K562 (cell line): ENCODE measurements at regions not wholly inside any gene's neighbourhood (a gene's known extent, or its start where the extent isn't known, plus 50 kb on each side); places are given as distances from the start of the nearest gene placed in this dataset.
A peak's percentile ranks its signal among the peaks of the same experiment; 100 is the strongest.

Experiments used
- ATF3 ChIP-seq, 2 experiments: fragments of 450-650 bp in 1 of 2; sonication (generic) in 1 of 2; formaldehyde crosslinking in 1 of 2; IDR thresholded peaks in 1 of 2; conservative IDR thresholded peaks in 1 of 2; 2 replicates each; pipeline versions ENCODE4 v1.6.1 to v1.8.1; 2016 to 2023; ENCODE audit warnings: mild to moderate bottlenecking in 2 of 2, moderate library complexity in 2 of 2, inconsistent platforms in 1 of 2, missing genetic modification reagents in 1 of 2
- BACH1 ChIP-seq: fragments of 200-800 bp; sonication (Bioruptor generic); IDR thresholded peaks from 2 replicates; pipeline ENCODE4 v1.6.1; 2016; ENCODE audit warnings: missing genetic modification characterization, missing compliant biosample characterization
- BRCA1 ChIP-seq, 2 experiments: fragments of 450-650 bp in 1 of 2; sonication (generic) in 1 of 2; formaldehyde crosslinking in 1 of 2; IDR thresholded peaks; 2 replicates each; pipeline versions ENCODE4 v1.5.0 to v1.6.1; 2017 to 2020; ENCODE audit warnings: mild to moderate bottlenecking in 1 of 2, missing genetic modification reagents in 1 of 2
- DEAF1 ChIP-seq: fragments of 450-650 bp; formaldehyde crosslinking; IDR thresholded peaks from 2 replicates; pipeline ENCODE4 v1.4.0; 2020; ENCODE audit warnings: mild to moderate bottlenecking, moderate library complexity
- DMBX1 ChIP-seq: fragments of 250-450 bp; sonication (Bioruptor Pico); IDR thresholded peaks from 2 replicates; pipeline ENCODE4 v1.8.0; 2022; ENCODE audit warnings: inconsistent platforms, mild to moderate bottlenecking, moderate library complexity, borderline replicate concordance
- EHMT2 ChIP-seq: fragments of 450-650 bp; IDR thresholded peaks from 2 replicates; pipeline ENCODE4 v1.6.1; 2018; ENCODE audit warnings: antibody characterized with exemption
- EP300 ChIP-seq: IDR thresholded peaks from 2 replicates; pipeline ENCODE4 v1.6.1; 2012; ENCODE audit warnings: low read length, improper control_type of control experiment
- HMBOX1 ChIP-seq: sonication (generic); IDR thresholded peaks from 2 replicates; pipeline ENCODE4 v1.6.1; 2016
- MAFG ChIP-seq: fragments of 450-650 bp; conservative IDR thresholded peaks from 2 replicates; pipeline ENCODE4 v1.6.1; 2016; ENCODE audit warnings: missing genetic modification characterization, missing compliant biosample characterization
- MTA2 ChIP-seq: fragments of 450-650 bp; IDR thresholded peaks from 2 replicates; pipeline ENCODE4 v1.6.1; 2016; ENCODE audit warnings: low read depth
- SP1 ChIP-seq: sonication (generic); formaldehyde crosslinking; IDR thresholded peaks from 2 replicates; pipeline ENCODE4 v1.8.1; 2022; ENCODE audit warnings: mild to moderate bottlenecking, missing genetic modification reagents
- SREBF2 ChIP-seq: sonication (generic); formaldehyde crosslinking; IDR thresholded peaks from 2 replicates; pipeline ENCODE4 v1.4.0; 2020; ENCODE audit warnings: mild to moderate bottlenecking, missing genetic modification reagents
- ZNF280A ChIP-seq: fragments of 450-650 bp; IDR thresholded peaks from 2 replicates; pipeline ENCODE4 v1.6.1; 2018; ENCODE audit warnings: mild to moderate bottlenecking, low read depth; ENCODE audit not compliant: partially characterized antibody
- ZNF830 ChIP-seq: fragments of 250-450 bp; sonication (Bioruptor Pico); IDR thresholded peaks from 2 replicates; pipeline ENCODE4 v1.5.0; 2021; ENCODE audit warnings: mild to moderate bottlenecking

- TF ChIP-seq ATF3 (IDR thresholded peaks at IDR 0.05) (0 out of 2 replicates have a peak, but pooled peaks have one; percentile 20), ATF3 (CRISPR knock-in tag; conservative IDR thresholded peaks at IDR 0.05) (no peak), HMBOX1 (peak; percentile 88), SP1 (CRISPR knock-in tag) (no peak), EHMT2 (peak; percentile 24; the same call in 1 of the 2 replicates), ZNF280A (no peak), MTA2 (no peak), SREBF2 (CRISPR knock-in tag) (no peak), DMBX1 (CRISPR knock-in tag) (peak; percentile 43; the same call in 1 of the 2 replicates), BACH1 (tag) (peak; percentile 95), MAFG (tag) (peak; percentile 94), ZNF830 (CRISPR knock-in tag) (no peak), DEAF1 (CRISPR knock-in tag) (no peak), EP300 (peak; percentile 3; the same call in 1 of the 2 replicates), BRCA1 (IDR thresholded peaks at IDR 0.05) (no peak), BRCA1 (CRISPR knock-in tag; IDR thresholded peaks at IDR 0.05) (no peak)
Observed at GRCh38 chr6:112626468-112627082, 279.4 kb downstream of the RFPL4B start (continued).
